ENCODE measurements at regions not wholly inside any gene's neighbourhood (a gene's known extent, or its start where the extent isn't known, plus 50 kb on each side); places are given as distances from the start of the nearest gene placed in this dataset.

GRCh38 chr22:48575618-48576332, 1251.9 kb downstream of the BRD1 start (continued):
- TF ChIP-seq ZNF549 (tag by site-specific recombination; IDR thresholded peaks at IDR 0.05) (no peak), ZNF596 (tag by site-specific recombination; IDR thresholded peaks at IDR 0.05) (no peak), ZNF37A (tag by site-specific recombination; IDR thresholded peaks at IDR 0.05) (no peak), MZF1 (tag by site-specific recombination; IDR thresholded peaks at IDR 0.05; ENCODE audit: borderline replicate concordance) (no peak), IKZF3 (tag by site-specific recombination; IDR thresholded peaks at IDR 0.05) (no peak), YY1 (tag by site-specific recombination; IDR thresholded peaks at IDR 0.05) (no peak), ZNF302 (tag by site-specific recombination; IDR thresholded peaks at IDR 0.05; ENCODE audit: low read depth) (no peak), ZNF670 (tag by site-specific recombination; IDR thresholded peaks at IDR 0.05; ENCODE audit: low read depth) (no peak), ZNF76 (tag by site-specific recombination; IDR thresholded peaks at IDR 0.05; ENCODE audit: borderline replicate concordance, low read depth) (no peak), ZNF654 (tag by site-specific recombination; IDR thresholded peaks at IDR 0.05; ENCODE audit: low read depth) (no peak), ZNF621 (tag by site-specific recombination; IDR thresholded peaks at IDR 0.05) (no peak)
- TF ChIP-seq, protein P1, sequence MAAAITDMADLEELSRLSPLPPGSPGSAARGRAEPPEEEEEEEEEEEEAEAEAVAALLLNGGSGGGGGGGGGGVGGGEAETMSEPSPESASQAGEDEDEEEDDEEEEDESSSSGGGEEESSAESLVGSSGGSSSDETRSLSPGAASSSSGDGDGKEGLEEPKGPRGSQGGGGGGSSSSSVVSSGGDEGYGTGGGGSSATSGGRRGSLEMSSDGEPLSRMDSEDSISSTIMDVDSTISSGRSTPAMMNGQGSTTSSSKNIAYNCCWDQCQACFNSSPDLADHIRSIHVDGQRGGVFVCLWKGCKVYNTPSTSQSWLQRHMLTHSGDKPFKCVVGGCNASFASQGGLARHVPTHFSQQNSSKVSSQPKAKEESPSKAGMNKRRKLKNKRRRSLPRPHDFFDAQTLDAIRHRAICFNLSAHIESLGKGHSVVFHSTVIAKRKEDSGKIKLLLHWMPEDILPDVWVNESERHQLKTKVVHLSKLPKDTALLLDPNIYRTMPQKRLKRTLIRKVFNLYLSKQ (tag by site-specific recombination; IDR thresholded peaks at IDR 0.05; ENCODE audit: borderline replicate concordance) = no peak

GRCh38 chr22:48574776-48575617, 1252.7 kb downstream of the BRD1 start:
- H3K4me1 ChIP-seq (ENCODE audit: control insufficient read depth, insufficient read depth, low read length) = no peaks in the 10 kb centered on the region
- H3K9me3 ChIP-seq (ENCODE audit: control insufficient read depth, insufficient read depth, low read depth, low read length) = no peaks in the 10 kb centered on the region
- POLR2A ChIA-PET = no interaction called here
- peak overlapping the region; percentile 46; the same call in 1 of the 2 replicates for H3K27ac ChIP-seq (ENCODE audit: extremely low read depth, low read depth, low read length)
- CTCF ChIA-PET = no interaction called here
- no peak overlapping the region for H3K4me3 ChIP-seq (ENCODE audit: low read depth, low read length)
- H3K36me3 ChIP-seq (ENCODE audit: control insufficient read depth in 2 of 2, insufficient read depth in 1 of 2, low read length in 2 of 2) = no peaks in the 10 kb centered on the region
- TF ChIP-seq ZSCAN16 (tag by site-specific recombination; IDR thresholded peaks at IDR 0.05) (no peak), HOXC10 (CRISPR knock-in tag; IDR thresholded peaks at IDR 0.05) (no peak), ZNF692 (tag by site-specific recombination; IDR thresholded peaks at IDR 0.05) (peak; percentile 31; the same call in 1 of the 2 replicates), TRIM28 (IDR thresholded peaks at IDR 0.05; ENCODE audit: borderline replicate concordance, low read length) (no peak), ZBTB17 (tag by site-specific recombination; IDR thresholded peaks at IDR 0.05) (no peak), ZNF292 (tag by site-specific recombination; IDR thresholded peaks at IDR 0.05; ENCODE audit: borderline replicate concordance, low read depth) (no peak), SCRT2 (tag by site-specific recombination; IDR thresholded peaks at IDR 0.05) (no peak), OVOL3 (tag by site-specific recombination; IDR thresholded peaks at IDR 0.05) (no peak), ZNF223 (tag by site-specific recombination; IDR thresholded peaks at IDR 0.05) (no peak), ZFP69B (tag by site-specific recombination; IDR thresholded peaks at IDR 0.05) (0 out of 2 replicates have a peak, but pooled peaks have one; percentile 18), ZNF777 (tag by site-specific recombination; IDR thresholded peaks at IDR 0.05; ENCODE audit: borderline replicate concordance) (no peak), ZNF341 (tag by site-specific recombination; IDR thresholded peaks at IDR 0.05; ENCODE audit: low read depth) (no peak), ZIC2 (tag by site-specific recombination; IDR thresholded peaks at IDR 0.05) (no peak)
- TF ChIP-seq, protein P2, sequence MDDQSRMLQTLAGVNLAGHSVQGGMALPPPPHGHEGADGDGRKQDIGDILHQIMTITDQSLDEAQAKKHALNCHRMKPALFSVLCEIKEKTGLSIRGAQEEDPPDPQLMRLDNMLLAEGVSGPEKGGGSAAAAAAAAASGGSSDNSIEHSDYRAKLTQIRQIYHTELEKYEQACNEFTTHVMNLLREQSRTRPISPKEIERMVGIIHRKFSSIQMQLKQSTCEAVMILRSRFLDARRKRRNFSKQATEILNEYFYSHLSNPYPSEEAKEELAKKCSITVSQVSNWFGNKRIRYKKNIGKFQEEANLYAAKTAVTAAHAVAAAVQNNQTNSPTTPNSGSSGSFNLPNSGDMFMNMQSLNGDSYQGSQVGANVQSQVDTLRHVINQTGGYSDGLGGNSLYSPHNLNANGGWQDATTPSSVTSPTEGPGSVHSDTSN (CRISPR knock-in tag; IDR thresholded peaks at IDR 0.05) = 0 out of 2 replicates have a peak, but pooled peaks have one; percentile 39
- TF ChIP-seq, protein P3, sequence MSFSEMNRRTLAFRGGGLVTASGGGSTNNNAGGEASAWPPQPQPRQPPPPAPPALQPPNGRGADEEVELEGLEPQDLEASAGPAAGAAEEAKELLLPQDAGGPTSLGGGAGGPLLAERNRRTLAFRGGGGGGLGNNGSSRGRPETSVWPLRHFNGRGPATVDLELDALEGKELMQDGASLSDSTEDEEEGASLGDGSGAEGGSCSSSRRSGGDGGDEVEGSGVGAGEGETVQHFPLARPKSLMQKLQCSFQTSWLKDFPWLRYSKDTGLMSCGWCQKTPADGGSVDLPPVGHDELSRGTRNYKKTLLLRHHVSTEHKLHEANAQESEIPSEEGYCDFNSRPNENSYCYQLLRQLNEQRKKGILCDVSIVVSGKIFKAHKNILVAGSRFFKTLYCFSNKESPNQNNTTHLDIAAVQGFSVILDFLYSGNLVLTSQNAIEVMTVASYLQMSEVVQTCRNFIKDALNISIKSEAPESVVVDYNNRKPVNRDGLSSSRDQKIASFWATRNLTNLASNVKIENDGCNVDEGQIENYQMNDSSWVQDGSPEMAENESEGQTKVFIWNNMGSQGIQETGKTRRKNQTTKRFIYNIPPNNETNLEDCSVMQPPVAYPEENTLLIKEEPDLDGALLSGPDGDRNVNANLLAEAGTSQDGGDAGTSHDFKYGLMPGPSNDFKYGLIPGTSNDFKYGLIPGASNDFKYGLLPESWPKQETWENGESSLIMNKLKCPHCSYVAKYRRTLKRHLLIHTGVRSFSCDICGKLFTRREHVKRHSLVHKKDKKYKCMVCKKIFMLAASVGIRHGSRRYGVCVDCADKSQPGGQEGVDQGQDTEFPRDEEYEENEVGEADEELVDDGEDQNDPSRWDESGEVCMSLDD (tag by site-specific recombination; IDR thresholded peaks at IDR 0.05) = no peak
- TF ChIP-seq, protein P4, sequence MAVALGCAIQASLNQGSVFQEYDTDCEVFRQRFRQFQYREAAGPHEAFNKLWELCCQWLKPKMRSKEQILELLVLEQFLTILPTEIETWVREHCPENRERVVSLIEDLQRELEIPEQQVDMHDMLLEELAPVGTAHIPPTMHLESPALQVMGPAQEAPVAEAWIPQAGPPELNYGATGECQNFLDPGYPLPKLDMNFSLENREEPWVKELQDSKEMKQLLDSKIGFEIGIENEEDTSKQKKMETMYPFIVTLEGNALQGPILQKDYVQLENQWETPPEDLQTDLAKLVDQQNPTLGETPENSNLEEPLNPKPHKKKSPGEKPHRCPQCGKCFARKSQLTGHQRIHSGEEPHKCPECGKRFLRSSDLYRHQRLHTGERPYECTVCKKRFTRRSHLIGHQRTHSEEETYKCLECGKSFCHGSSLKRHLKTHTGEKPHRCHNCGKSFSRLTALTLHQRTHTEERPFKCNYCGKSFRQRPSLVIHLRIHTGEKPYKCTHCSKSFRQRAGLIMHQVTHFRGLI (tag by site-specific recombination; IDR thresholded peaks at IDR 0.05) = peak; percentile 29; the same call in 1 of the 2 replicates
